GM12865 (cell line): ENCODE measurements at regions not wholly inside any gene's neighbourhood (a gene's known extent, or its start where the extent isn't known, plus 50 kb on each side); places are given as distances from the start of the nearest gene placed in this dataset.
"Not testable (repeated sequence)": the region's sequence is repeated elsewhere in the genome, so short reads cannot be mapped to it uniquely, and the experiment has no call there.

Source experiments
- DNase-seq: peaks from one replicate; pipeline ENCODE4 v3.0.0; 2010; ENCODE audit warnings: low read depth
- H3K4me3 ChIP-seq: 2 replicates; pipeline ENCODE4 v1.5.1; 2011; ENCODE audit warnings: mild to moderate bottlenecking, low read depth, low read length, control low read depth
- CTCF ChIP-seq: IDR thresholded peaks from 2 replicates; pipeline ENCODE4 v1.5.1; 2011; ENCODE audit warnings: low read length, control low read depth, low read depth, inconsistent platforms; ENCODE audit not compliant: insufficient read depth; ENCODE audit errors: missing control alignments

- DNase-seq, H3K4me3 ChIP-seq: not testable (repeated sequence)
Measured at GRCh38 chr19:14289810-14290209, 83.8 kb upstream of the ADGRL1 start.

DNA sequence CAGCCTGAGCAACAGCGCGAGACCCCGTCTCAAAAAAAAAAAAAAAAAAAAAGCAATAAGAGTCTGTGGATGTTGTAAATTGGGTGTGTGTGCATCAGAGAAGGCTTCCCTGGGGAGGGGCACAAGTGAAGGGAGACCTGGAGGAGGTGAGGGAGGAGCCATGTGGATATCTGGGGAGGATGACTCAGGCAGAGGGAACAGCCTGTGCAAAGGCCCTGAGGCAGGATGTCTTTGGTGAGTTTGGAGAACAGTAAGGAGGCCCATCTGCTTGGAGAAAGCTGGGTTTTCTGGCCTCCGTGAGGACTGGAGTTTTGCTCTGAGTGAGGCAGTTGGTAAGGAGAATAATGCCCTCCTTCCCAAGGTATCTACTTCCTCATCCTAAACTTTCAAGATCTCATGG is 81.9 kb upstream of the ADGRL1 start:
- H3K4me3 ChIP-seq, DNase-seq: not testable (repeated sequence)

GRCh38 chr19:14286594-14286993 is 80.6 kb upstream of the ADGRL1 start:
- H3K4me3 ChIP-seq, DNase-seq: not testable (repeated sequence)

GRCh38 chr19:14285726-14286125 is 79.8 kb upstream of the ADGRL1 start:
- not testable (repeated sequence) for DNase-seq, H3K4me3 ChIP-seq

GRCh38 chr19:14283813-14284520 is 78.0 kb upstream of the ADGRL1 start:
- DNase-seq, result peak; percentile 92
- not testable (repeated sequence) for H3K4me3 ChIP-seq

- H3K4me3 ChIP-seq, DNase-seq: not testable (repeated sequence)
Measured at GRCh38 chr19:14279270-14279669, 73.3 kb upstream of the ADGRL1 start.

- DNase-seq, result no peak
- TF ChIP-seq CTCF, result no peak
- H3K4me3 ChIP-seq, result no peak overlapping the region
Measured at GRCh38 chr19:14277608-14278007, 71.6 kb upstream of the ADGRL1 start.

- not testable (repeated sequence) for H3K4me3 ChIP-seq, DNase-seq
Measured at GRCh38 chr19:14275823-14276222, 69.9 kb upstream of the ADGRL1 start.

DNA sequence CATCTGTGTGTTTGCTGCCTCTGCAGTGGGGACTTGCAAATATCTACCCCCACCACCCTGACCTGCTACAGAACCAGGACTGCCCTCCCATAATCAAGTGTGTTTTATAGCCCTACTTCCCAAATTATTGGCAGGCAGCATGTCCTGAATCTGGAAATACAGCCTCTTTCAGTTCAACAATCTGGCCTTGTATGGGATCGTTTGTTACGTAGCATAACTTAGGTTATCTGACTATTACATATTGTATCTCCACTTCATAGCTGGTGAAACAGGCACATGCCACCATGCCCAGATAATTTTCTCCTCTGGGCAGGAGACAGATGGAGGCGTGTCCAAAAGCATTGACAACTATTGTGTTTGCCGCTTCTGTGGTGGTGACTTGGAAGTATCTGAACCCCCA is 66.7 kb upstream of the ADGRL1 start:
- no peak for DNase-seq
- no peak overlapping the region for H3K4me3 ChIP-seq
- TF ChIP-seq CTCF, result no peak

DNA sequence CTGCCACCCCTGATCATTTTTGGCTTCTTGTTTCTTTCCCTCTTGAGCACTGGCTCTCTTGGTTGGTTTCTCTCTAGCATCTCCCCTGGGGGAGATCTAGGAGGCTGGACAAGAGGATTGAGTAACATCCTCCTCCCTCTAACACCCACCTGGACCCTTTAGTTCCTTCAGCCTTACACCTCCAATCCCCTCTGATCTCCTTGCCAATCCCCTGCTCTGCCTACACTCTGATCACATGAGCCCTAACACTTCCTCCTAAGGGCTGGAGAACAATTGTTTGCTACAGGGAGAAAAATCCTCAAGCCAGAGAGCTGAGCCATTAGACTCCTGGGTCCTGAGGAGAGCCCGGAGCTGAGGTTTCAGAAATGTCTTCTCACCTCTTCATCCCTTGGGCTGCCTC is 65.9 kb upstream of the ADGRL1 start:
- TF ChIP-seq CTCF, result no peak

DNA sequence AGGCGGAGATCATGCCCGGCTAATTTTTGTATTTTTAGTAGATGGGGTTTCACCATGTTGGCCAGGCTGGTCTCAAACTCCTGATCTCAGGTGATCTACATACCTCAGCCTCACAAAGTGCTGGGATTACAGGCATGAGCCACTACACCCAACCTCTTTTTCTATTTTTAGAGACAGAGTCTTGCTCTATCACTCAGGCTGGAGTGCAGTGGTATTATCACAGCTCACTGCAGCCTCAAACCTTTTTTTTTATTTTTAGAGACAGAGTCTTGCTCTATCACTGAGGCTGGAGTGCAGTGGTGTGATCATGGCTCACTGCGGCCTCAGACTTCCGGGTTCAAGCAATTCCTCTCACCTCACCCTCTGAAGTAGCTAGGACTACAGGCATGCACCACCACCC is 64.6 kb upstream of the ADGRL1 start:
- H3K4me3 ChIP-seq, DNase-seq: not testable (repeated sequence)

More for the DNA sequence above, 65.9 kb upstream of the ADGRL1 start:
- DNase-seq, result no peak
- no peak overlapping the region for H3K4me3 ChIP-seq

- TF ChIP-seq CTCF, result no peak
- H3K4me3 ChIP-seq, result no peak overlapping the region
- DNase-seq, result no peak
Measured at GRCh38 chr19:14267224-14267741, 61.3 kb upstream of the ADGRL1 start.

DNA sequence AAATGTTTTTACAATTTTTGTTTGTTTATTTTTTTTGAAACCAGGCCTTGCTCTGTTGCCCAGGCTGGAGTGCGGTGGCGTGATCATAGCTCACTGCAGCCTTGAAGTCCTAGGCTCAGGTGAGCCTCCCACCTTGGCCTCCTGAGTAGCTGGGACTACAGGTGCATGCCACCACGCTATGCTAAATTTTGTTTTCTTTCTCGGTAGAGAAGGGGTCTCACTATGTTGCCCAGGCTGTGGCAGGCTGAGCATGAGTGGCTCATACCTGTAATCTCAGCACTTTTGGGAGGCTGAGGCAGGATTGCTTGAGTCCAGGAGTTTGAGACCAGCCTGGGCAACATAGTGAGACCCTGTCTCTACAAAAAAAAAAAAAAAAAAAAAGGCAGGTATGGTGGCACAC is 60.2 kb upstream of the ADGRL1 start:
- DNase-seq, H3K4me3 ChIP-seq: not testable (repeated sequence)
